GM21381 (cell line): ENCODE measurements at regions not wholly inside any gene's neighbourhood (a gene's known extent, or its start where the extent isn't known, plus 50 kb on each side); places are given as distances from the start of the nearest gene placed in this dataset.

Experiments used
- ATAC-seq: cut with Tn5 transposase; IDR thresholded peaks from one replicate; pipeline ENCODE4 v1.9.1; 2021; ENCODE audit warnings: mild to moderate bottlenecking, moderate library complexity; ENCODE audit not compliant: unreplicated experiment

DNA sequence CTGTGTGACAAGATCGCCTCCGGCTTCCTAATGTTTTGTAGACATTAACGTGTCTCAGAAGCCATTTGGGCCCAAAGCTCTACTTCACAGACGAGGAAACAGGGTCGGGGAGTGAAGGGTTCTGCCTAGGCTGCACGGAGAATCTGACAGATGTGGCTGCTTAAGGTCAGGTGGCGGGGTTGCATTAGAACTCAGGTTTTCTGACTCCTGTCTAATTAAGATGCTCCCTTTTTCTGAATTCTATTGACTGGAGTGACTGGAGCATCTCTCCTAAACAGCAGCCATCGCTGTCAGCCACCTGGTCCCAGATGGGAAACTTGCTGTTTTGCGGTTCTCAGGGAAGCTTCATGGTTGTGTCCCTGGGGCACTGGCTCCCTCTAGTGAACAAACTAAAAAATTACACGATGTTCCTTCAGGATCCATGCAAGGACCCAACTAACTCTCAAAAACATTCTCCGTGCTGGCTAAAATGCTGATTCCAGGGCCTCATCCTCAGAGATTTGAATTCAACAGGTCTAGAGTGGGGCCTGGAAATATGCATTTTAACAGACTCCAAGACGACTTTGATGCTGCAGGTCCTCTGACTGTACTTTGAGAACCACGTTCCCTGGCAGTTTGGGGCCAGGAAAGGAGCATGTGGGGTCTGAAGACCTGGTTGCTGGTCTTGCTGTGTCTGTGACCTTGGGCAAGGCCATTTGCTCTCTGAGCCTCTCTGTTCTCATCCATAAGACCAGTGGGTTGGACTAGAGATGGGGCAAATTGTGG is 117.4 kb downstream of the IRF8 start:
- ATAC-seq = peak; percentile 53

DNA sequence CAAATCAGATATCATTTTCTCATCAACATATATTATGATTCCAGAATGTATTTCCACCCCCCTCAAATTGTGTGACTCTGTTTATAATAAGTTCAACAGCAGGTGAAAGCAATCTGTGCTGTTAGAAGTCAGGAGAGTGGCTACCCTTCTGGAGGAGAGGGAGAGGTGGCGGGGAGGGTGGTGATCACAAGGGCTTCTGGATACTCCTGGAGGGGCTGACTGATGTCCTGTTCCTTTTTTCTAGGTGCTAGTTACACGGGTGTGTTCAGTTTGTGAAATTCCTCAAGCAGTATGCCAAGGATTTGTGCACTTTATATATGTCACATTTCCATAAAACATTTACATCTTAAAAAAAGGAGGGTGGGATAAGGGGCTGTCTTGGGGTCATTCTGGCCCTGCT is 119.1 kb downstream of the IRF8 start:
- no peak for ATAC-seq

DNA sequence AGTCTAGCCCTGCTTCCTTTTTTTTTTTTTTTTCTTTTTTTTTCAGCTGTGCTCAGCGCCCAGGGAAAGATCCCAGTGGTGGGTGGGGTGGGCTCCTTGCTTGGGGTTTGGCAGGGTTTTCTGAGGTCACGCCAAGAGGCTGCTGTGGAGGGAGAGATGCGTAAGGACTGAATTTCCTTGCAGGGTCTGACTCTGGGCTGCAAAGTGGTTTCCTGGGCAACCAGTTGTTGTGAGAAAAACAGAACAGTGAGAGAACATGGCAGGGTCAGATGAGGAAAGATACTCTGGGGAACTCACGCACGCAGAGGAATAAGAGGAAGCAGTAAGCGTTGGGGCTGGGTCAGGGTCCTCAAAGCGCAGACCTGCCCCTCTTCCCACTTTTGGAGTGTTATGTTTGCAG is 119.5 kb downstream of the IRF8 start:
- ATAC-seq = no peak

DNA sequence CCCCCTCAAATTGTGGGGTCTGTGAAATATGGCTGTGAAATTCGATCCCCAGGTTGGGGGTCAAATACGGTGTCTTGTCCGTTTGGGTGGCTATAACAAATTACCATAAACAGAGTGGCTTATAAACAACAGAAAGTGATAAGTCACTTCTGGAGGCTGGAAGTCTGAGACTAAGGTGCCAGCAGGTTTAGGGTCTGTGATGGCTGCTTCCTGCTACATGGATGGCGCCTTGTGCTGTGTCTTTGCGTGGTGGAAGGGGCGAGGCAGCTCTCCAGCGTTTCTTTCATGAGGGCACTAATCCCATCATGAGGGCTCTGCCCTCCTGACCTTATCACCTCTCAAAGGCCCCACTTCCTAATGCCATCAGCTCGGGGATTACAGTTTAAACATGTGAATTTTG is 120.0 kb downstream of the IRF8 start:
- ATAC-seq = no peak

DNA sequence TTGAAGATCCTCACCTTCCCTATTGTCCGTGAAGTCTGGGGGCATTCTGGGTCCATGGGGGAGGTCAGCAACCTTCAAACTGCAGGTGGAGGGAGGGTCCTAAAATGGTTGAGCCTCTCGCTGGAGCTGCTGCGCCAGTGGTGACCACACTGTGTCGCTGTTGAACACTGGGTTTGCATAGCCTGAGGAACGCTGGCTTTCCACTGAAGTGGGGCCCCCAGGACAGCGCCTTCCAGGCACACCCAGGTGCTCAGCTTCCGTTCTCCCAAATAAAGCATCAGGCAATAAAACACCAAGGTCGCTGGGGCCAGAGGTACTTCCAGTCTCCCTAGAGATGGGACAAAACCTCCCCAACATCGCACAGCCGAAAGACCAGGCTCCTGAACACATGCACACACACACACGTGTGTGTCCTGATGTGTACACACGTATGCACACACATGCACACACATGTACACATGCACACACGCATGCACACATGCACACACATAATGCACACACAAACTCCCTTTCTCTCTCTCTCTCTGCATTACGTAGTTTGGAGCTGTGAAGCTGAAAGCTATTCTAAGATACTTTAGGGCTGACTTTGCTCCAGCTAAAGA is 120.6 kb downstream of the IRF8 start:
- no peak for ATAC-seq

DNA sequence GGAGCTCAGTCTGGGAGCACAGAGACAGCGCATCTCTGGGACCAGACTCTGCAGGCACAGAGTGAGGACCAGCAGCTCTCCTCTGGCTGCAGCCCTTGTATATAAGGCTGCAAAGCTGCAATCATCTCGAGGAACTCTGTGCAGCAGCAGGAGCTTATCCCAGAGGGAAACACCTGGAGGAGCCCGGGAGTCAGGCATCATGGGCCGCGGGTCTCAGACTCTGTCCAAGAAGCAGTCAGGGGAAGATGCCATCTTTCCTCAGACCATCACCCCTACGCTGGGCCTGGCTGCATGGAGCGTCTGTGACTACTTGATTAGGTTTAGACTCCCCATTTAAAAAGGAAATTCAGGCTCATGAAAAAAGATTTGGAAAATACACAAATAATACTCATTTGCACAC is 122.0 kb downstream of the IRF8 start:
- no peak for ATAC-seq

DNA sequence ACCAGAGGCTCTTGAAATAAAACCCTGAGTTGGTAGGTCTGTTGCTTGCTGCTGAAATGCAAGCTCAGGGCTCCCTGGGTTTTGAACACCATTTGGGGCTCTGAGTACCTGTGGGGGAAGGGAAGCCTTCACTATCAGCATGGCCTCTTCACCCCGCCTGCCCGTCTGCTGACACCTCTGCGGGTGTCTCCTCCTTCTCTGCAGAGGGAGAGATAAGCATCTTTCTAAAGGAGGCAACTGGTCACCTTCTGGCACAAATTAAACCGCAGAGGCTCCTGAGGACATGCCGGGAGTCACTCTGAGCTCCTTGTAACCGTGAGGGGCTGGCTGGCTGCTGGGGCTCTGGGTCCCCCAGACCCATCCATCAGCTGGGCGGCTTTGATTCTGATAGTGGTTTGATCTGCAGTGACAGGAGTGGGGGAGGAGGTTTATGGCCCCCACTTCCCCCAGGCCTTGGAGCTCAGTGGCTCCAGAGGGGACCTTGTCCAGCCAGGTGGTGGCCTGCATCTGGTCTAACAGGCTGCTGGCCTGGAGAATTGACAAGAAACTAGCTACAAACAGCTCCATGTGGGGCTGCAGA is 123.5 kb downstream of the IRF8 start:
- ATAC-seq = no peak

DNA sequence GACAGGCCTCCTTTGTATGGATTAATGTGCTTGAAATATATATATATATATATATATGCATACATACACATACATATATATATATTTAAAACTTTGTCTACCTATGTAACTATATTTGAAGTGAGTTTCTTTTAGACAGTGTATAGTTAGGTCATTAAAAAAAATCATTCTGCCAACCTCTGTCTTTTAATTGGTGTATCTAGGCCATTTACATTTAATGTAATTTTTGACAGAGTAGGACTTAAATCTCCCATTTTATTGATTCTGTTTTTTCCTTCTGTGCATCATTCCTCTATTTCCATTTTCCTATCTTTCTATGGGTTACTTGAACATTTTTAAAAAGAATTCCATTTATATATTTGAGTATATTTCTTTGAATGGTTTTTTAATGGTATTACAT is 125.2 kb downstream of the IRF8 start:
- no peak for ATAC-seq

DNA sequence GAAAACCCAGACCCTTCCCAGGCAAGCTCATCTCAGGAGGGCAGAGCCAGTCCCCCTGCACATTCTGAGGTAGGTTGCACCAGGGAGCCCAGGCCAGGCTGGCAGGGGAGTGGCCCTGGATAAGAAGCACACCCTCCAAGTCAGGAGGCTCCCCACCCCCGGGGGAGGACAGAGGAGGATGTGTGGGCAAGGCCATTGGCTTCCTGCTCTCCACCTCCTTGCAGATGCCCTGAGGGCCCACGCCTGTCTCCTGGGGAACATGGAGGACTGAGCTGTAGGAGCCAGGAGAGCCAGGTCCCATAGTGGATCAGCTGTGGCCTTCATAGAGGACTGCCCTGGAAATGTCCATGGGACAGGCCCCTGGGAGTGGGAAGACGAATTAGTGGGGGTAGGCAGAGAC is 126.7 kb downstream of the IRF8 start:
- no peak for ATAC-seq

DNA sequence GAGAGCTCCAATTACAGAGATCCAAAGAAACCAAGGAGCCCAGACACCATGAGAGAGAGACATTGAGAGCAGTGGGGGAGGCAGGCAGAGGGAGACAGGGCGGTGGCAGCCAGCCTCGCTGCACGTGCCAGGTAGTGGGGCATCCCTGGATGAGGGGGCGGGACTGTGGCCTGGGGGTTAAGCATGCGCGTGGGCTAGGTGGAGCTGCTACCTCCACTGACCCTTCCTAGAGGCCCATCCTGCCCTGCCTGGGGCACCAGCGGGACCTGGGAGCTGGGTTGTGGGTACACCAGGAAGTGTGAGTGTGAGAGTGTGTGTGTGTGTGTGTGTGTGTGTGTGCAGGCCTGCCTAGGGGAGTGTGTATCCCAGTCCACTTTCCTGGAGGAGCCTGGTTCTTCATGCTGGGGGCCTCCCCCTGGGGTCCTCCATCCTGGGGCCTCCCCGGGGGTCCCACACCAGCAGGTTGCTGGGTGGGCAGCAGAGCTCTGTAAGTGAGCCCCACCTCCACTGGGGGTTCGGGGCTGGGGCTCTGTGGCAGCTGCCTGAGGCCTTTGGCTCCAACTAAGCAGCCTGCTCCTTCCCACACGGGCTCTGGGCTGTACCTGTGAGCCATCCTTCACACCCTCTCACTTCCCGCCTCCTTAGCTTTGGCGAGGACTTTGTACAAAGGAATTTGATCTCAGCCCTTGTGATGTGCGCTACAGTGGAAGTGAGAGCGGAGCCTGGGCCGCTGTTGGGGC is 127.4 kb downstream of the IRF8 start:
- ATAC-seq = no peak

DNA sequence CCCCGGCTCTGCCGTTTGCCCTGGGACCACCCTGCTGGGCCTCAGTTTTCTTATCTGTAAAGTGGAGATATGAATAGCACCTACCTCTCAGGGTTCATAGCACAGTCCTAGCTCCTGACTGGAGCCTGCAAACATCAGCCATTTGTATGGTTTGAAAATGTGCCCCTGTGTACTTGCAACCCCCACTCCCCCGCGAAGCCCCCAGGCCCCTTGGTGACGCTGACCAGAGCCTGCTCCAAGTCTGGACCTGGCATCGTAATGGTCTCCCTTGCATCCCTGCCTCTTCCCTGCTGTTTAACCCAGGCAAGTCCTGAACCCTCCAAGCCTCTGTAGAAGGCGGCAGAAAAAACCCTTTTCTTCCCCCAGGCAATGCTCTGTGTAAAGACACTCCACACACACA is 128.0 kb downstream of the IRF8 start:
- no peak for ATAC-seq

DNA sequence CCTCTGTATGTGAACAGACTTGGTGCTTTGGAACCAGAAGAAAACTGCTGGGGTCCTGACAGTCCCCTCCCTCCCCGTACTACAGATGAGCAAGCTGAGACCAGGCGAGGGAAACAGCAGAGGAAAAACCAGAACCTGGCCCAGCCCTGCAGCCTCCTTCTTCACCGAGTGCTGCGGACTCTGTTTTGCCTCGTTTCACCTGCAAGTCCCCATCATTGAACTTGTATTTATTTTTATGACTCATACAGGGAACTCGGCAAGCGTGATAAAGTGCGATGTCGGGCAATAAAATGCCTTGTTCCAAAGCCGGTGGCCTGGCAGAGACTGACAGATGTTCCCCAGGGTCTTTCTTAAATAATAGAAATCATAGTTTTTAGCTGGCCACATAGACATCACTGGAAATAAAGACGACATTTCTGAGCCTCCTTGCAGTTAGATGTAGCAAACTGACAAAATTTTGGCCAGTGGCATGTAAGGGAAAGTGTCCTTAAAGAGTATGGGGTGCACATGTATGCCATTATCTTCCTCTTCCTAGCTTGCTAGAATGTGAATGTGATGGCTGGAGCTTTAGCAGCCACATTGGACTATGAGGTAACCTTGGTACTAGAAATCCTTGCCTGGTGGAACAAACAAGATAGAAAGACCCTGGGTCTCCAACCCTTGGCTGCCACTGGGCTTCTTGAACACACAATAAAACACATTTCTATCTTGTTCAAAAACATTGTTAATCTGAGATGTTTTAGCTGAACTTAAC is 128.6 kb downstream of the IRF8 start:
- ATAC-seq = no peak

DNA sequence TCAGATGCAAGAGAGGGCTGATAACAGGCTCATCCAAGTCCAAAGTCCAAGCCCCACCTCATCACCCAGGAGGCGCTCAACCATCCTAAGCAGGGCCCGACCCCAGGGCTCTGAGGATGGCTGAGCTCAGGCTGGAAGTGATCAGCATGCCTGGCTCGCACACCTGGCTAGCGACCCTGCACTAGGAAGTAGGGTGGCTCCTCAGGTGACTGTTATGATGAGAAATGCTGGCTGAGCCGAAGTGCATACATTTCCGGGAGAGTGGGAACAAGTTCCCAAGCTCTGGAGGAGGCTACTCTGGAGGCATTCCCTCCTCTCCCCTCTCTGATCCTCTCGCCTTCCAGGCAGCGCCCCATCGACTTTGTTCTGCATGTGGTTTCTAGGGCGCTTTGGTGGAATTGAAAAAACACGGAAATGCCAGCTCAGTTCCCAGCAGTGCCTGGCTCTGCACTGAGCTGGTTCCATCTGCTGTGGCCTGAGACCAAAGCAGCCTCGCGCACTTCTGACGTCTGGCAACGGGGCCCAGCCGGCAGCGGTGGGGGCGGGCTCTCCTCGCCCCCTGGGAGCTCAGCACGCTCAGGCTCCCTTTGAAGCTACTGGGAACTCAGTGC is 130.3 kb downstream of the IRF8 start:
- ATAC-seq = no peak

DNA sequence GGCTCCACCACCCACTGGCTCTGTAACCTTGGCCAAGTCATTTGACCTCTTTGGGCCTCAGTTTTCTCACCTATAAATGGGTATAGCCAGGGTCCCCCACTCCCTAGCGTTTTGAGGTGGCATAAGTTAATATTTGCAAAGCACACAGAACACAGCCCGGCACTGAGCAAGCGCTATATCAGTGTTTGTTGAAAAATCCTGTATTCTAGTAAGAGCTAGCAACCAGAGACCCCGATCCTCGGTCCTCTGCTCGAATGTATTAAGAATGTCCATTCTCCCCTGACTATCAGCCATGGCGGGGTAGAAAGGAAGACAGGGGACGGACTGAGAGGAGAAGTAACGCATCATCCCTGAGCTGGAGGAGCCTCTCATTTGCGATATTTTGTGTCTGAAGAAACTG is 131.2 kb downstream of the IRF8 start:
- ATAC-seq = no peak

DNA sequence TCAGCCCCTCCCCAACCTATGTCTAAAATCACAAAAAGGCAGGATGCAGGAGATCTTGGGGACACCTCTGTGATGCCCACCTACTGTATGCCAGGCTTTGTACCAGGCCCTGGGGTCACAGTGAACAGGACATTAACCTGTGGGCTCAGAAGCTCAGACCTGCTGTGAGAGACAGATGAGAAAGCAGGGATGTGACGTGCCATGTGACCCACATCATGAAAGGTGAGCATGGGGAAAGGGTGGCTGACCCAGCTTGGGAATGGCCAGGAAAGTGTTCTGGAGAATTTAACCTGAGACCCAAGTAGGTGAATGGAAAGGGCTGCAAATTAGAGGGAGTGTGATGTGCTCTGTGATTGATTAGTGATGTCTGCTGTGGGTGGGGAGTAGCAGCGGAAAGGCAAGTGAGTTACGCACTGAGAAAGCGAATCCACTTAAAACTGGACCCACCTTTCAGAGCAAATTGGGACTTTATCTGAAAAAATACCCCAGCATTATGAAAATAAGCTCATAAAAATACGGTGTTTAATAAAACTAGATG is 132.2 kb downstream of the IRF8 start:
- no peak for ATAC-seq

DNA sequence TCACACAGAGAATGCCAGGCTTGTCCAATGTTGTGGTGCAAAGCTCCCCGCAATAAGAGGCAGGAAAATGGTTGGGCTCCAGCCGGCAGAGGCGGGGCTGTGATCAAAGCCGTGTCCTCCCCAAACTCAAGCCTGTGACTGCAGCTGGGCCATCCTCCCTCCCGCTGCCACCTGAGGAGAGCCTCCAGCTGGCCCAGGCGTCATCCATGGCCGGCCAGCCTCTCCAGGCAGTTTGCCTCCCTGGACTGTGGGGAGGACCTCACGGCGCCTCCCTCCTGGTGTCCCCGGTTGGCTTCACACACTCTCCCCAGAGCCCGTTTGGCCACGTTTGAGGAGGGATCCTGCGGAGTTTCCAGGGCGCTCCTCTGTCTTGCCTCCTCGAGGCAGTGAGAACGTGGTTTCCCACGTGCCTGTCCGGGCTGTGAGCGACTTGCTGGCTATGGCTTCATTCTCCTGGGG is 134.1 kb downstream of the IRF8 start:
- ATAC-seq = no peak

DNA sequence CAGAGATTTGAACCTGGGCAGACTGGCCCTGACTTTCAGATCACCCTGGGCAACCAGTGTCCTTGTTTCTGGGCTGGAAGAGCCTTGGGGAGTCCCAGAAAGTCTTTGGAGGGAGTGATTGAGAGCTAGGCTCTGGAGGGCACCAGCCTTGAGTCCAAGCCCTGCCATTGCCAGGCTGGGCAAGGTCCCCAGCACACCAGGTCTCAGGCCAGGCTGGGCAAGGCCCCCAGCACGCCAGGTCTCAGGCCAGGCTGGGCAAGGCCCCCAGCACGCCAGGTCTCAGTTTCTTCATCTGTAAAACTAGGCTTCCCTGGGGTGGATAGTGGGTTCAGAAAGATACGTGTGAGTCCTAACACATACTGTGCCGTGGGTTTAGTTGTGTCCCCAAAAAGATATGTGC is 135.0 kb downstream of the IRF8 start:
- no peak for ATAC-seq

DNA sequence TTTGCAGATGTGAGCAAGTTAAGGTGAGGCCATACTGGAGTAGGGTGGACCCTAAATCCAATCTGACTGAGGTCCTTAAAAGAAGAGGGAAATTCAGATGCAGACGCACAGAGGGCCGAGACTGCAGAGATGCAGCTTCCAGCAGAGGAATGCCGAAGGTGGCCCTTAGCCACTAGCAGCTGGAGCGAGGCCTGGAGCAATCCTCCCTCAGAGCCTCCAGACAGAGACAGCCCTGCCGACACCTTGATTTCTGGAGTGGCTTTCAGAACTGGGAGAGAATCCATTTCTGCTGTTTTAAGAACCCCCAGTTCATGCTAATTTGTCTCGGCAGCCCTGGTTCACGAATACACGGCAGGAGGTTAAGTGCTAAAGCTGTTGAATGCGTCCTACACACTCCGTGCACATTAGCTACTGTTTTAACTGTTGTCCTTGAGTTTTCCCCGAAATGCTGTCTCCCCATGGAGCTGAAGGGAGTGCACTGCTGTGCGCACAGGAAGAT is 135.5 kb downstream of the IRF8 start:
- ATAC-seq = no peak

DNA sequence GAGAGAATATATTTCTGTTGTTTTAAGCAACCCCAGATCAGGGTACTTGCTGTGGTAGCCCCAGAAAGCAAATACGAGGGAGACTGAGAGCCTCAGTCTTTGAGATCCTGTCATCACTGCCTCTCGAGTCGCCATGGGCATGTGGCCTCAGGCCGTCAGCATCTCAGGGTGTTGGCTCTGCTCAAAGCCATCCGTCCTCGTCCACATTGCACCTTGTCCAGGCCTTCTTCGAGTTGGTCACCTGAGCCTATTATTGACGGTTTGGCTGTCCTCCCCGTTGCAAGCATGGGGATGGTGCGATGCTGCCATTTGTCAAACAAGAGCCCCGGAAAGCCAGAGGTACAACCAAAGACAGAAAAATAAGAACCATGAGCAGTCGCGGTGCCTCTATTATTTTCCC is 136.9 kb downstream of the IRF8 start:
- ATAC-seq = no peak
